Prostate gland (tissue), 2 donors: ENCODE measurements at regions not wholly inside any gene's neighbourhood (a gene's known extent, or its start where the extent isn't known, plus 50 kb on each side); places are given as distances from the start of the nearest gene placed in this dataset.

ENCODE experiments used
- DNase-seq: peaks from one replicate; pipeline ENCODE4 v3.0.0-alpha.2; 2019; ENCODE audit warnings: low spot score
- H3K27ac ChIP-seq, 2 donors: fragments of 200-600 bp; sonication (generic); 2 replicates each; pipeline ENCODE4 v1.5.1; 2017 to 2019
- H3K27me3 ChIP-seq: fragments of 200-600 bp; sonication (generic); replicated peaks from 2 replicates; pipeline ENCODE4 v1.5.1; 2019; ENCODE audit not compliant: insufficient read depth
- H3K36me3 ChIP-seq, 2 donors: fragments of 200-600 bp; sonication (generic); 1 replicate in 1 of 2; 2 replicates in 1 of 2; pipeline versions ENCODE4 v1.5.1 to v1.8.1; 2017 to 2019
- H3K4me1 ChIP-seq: fragments of 200-600 bp; sonication (generic); replicated peaks from 2 replicates; pipeline ENCODE4 v1.5.1; 2019
- H3K4me3 ChIP-seq, 2 donors: fragments of 200-600 bp; sonication (generic); 2 replicates each; pipeline ENCODE4 v1.5.1; 2017 to 2019
- H3K9me3 ChIP-seq: fragments of 200-600 bp; sonication (generic); 2 replicates; pipeline ENCODE4 v1.5.1; 2017
- CTCF ChIP-seq, 4 experiments: fragments of 200-600 bp in 2 of 4; fragments of 450-650 bp in 2 of 4; sonication (generic) in 2 of 4; IDR thresholded peaks; 1 replicate in 3 of 4; 2 replicates in 1 of 4; pipeline ENCODE4 v1.5.1; 2016 to 2019; ENCODE audit warnings: antibody characterized with exemption in 4 of 4, mild to moderate bottlenecking in 2 of 4, moderate library complexity in 2 of 4
- POLR2A ChIP-seq: fragments of 450-650 bp; IDR thresholded peaks from one replicate; pipeline ENCODE4 v1.6.1; 2016; ENCODE audit warnings: antibody characterized with exemption, mild to moderate bottlenecking
- POLR2AphosphoS5 ChIP-seq: sonication (generic); formaldehyde crosslinking; IDR thresholded peaks from one replicate; pipeline ENCODE4 v1.6.1; 2017; ENCODE audit warnings: antibody characterized with exemption
- WGBS: methylation state at CpG from one replicate; pipeline ENCODE4 v1.1.5; 2018; 5-methylcytosine and 5-hydroxymethylcytosine counted together
- intact Hi-C: fragments of 100-400 bp; cut with DNase I; formaldehyde crosslinking; loops from one replicate; pipeline ENCODE4 v1.14.2; 2022

GRCh38 chr12:18813753-18814152 is 75.8 kb downstream of the CAPZA3 start:
- intact Hi-C loops = no loop called here
- Histone ChIP-seq H3K27ac (no peak overlapping the region), H3K36me3 (no peaks in the 10 kb centered on the region), H3K9me3 (no peaks in the 10 kb centered on the region), H3K4me1 (no peaks in the 10 kb centered on the region), H3K27me3 (no peaks in the 10 kb centered on the region), H3K4me3 (no peak overlapping the region)
- TF ChIP-seq POLR2AphosphoS5 (no peak), CTCF (IDR thresholded peaks at IDR 0.05) (no peak), POLR2A (no peak)
- no peak for DNase-seq
- 90% methylated on average over 2 of the region's 2 CpGs for WGBS

GRCh38 chr12:18818579-18819268 is 80.8 kb downstream of the CAPZA3 start:
- Histone ChIP-seq H3K27me3 (no peaks in the 10 kb centered on the region), H3K27ac (no peak overlapping the region), H3K4me1 (no peaks in the 10 kb centered on the region), H3K4me3 (no peak overlapping the region), H3K9me3 (no peaks in the 10 kb centered on the region), H3K36me3 (no peaks in the 10 kb centered on the region)
- 92% methylated on average over 6 of the region's 6 CpGs for WGBS
- DNase-seq = no peak
- intact Hi-C loops = no loop called here
- TF ChIP-seq CTCF (IDR thresholded peaks at IDR 0.05) (no peak), POLR2AphosphoS5 (no peak), POLR2A (no peak)

GRCh38 chr12:18819484-18819883 is 81.6 kb downstream of the CAPZA3 start:
- DNase-seq = no peak
- Histone ChIP-seq H3K4me1 (no peaks in the 10 kb centered on the region), H3K9me3 (no peaks in the 10 kb centered on the region), H3K27me3 (no peaks in the 10 kb centered on the region), H3K4me3 (no peak overlapping the region), H3K36me3 (no peaks in the 10 kb centered on the region), H3K27ac (no peak overlapping the region)
- 75% methylated on average over 7 of the region's 7 CpGs for WGBS
- TF ChIP-seq POLR2AphosphoS5 = no peak
- TF ChIP-seq POLR2A = no peak
- no peak for TF ChIP-seq CTCF (IDR thresholded peaks at IDR 0.05)
- intact Hi-C loops = no loop called here

- H3K27ac ChIP-seq = no peak overlapping the region
- 100% methylated on average over 1 of the region's 1 CpG for WGBS
- no peaks in the 10 kb centered on the region for H3K36me3 ChIP-seq
- no peaks in the 10 kb centered on the region for H3K27me3 ChIP-seq
- TF ChIP-seq POLR2A (no peak), POLR2AphosphoS5 (no peak), CTCF (IDR thresholded peaks at IDR 0.05) (no peak)
- H3K9me3 ChIP-seq = no peaks in the 10 kb centered on the region
- H3K4me3 ChIP-seq = no peak overlapping the region
- intact Hi-C loops = no loop called here
- H3K4me1 ChIP-seq = no peaks in the 10 kb centered on the region
- DNase-seq = no peak
Observed at GRCh38 chr12:18823461-18823860, 85.5 kb downstream of the CAPZA3 start.

GRCh38 chr12:18824287-18824686 is 86.4 kb downstream of the CAPZA3 start:
- TF ChIP-seq POLR2AphosphoS5 (no peak), POLR2A (no peak), CTCF (IDR thresholded peaks at IDR 0.05) (no peak)

More at GRCh38 chr12:18824287-18824686, 86.4 kb downstream of the CAPZA3 start:
- intact Hi-C loops = no loop called here
- Histone ChIP-seq H3K9me3 (no peaks in the 10 kb centered on the region), H3K27me3 (no peaks in the 10 kb centered on the region), H3K4me1 (no peaks in the 10 kb centered on the region), H3K36me3 (no peaks in the 10 kb centered on the region), H3K27ac (no peak overlapping the region), H3K4me3 (no peak overlapping the region)
- 85% methylated on average over 11 of the region's 11 CpGs for WGBS
- no peak for DNase-seq
